ENCODE measurements at regions not wholly inside any gene's neighbourhood (a gene's known extent, or its start where the extent isn't known, plus 50 kb on each side); places are given as distances from the start of the nearest gene placed in this dataset.

DNA sequence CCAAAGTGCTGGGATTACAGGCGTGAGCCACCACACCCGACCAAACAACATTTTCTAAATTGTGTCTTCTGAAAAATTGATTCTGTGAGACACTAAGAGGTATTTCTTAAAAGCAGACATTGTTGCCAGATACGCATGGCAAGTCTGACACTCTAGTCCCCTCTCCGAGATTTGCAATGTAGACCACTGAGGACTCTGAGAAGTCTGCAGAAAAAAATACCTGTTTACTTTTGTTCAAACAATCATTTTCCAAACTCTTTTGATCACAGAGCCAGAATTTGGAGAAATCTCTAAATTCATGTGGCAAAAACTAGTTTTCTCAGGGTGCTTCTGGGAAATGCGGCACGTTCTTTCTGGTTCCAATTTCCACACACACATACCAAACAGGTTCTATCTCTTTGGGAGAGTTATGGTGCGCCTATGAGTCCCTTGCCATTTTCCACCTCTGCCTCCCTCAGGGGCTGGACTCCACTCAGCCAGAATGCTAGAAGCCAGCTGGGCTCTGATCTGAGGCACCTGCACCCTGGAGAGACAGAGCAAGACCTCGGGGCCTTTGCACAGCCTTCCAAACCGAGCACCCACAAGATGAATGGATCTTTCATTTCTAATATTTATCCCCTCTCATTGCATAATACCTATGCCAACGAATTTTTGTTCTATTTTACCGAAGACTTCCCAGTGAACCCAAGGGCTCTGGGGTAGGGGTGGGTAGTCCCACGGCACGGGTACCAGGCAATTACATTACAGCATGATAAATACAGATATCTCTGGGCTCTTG is 152.7 kb downstream of the MYCN start:
- no peaks in the 10 kb centered on the region for H3K4me1 Mint-ChIP-seq
- POLR2A ChIA-PET = no interaction called here

More for the DNA sequence above, 152.7 kb downstream of the MYCN start:
- Histone ChIP-seq H3K36me3 (replicated peaks in 1 of 2; ENCODE audit: control extremely low read depth in 1 of 2, control insufficient read depth in 1 of 2, extremely low read depth in 1 of 2, insufficient read depth in 2 of 2, low read length in 1 of 2) (no peaks in the 10 kb centered on the region), H3K79me2 (ENCODE audit: control insufficient read depth, insufficient read depth, low read length) (no peaks in the 10 kb centered on the region), H3K4me3 (ENCODE audit: control extremely low read depth in 1 of 5, extremely low read depth in 1 of 5, insufficient read depth in 1 of 5, low read depth in 2 of 5, low read length in 4 of 5) (no peak overlapping the region), H3K27me3 (replicated peaks in 1 of 4; ENCODE audit: control extremely low read depth in 1 of 4, control insufficient read depth in 3 of 4, insufficient read depth in 4 of 4, low read length in 3 of 4) (no peaks in the 10 kb centered on the region), H4K20me1 (ENCODE audit: control insufficient read depth, insufficient read depth, low read length, poor library complexity, severe bottlenecking) (no peaks in the 10 kb centered on the region), H3K4me2 (replicated peaks; ENCODE audit: low read depth, low read length, poor library complexity, severe bottlenecking) (no peak overlapping the region), H2AFZ (ENCODE audit: insufficient read depth, low read depth, low read length, poor library complexity, severe bottlenecking) (no peak overlapping the region), H3K4me1 (ENCODE audit: control insufficient read depth in 2 of 2, insufficient read depth in 2 of 2, low read length in 2 of 2) (no peaks in the 10 kb centered on the region), H3K9ac (ENCODE audit: low read length) (no peak overlapping the region), H3K9me3 (ENCODE audit: control extremely low read depth in 1 of 3, control insufficient read depth in 2 of 3, insufficient read depth in 1 of 3, low read length in 2 of 3) (peaks cover 0 to 4% (median 0%) of the 10 kb centered on the region in 3 donors), H3K27ac (ENCODE audit: low read length in 2 of 2) (no peak overlapping the region)
- ATAC-seq (ENCODE audit: low read depth) (no peak), DNase-seq (no peak)
- TF ChIP-seq EZH2 (IDR thresholded peaks at IDR 0.05; ENCODE audit: borderline replicate concordance, insufficient read depth, low read depth, low read length, poor library complexity, severe bottlenecking) = no peak
- no peak for TF ChIP-seq CTCF (IDR thresholded peaks at IDR 0.05)
- H3K27me3 Mint-ChIP-seq = no peaks in the 10 kb centered on the region
- no peaks in the 10 kb centered on the region for H3K9me3 Mint-ChIP-seq (ENCODE audit: insufficient read depth)
- no peak overlapping the region for H3K27ac Mint-ChIP-seq
- intact Hi-C loops (cut with micrococcal nuclease) = no loop called here
- CTCF ChIA-PET = no interaction called here
- H3K4me3 Mint-ChIP-seq = no peak overlapping the region
- 98% methylated on average over 6 of the region's 13 CpGs for WGBS (ENCODE audit: insufficient coverage)

All from B cell (primary cell).